ENCODE measurements at regions not wholly inside any gene's neighbourhood (a gene's known extent, or its start where the extent isn't known, plus 50 kb on each side); places are given as distances from the start of the nearest gene placed in this dataset.

- CTCF ChIA-PET: no interaction called here
- DNase-seq (ENCODE audit: low read depth, low spot score): no peak
- Histone ChIP-seq H3K4me3 (replicated peaks in 1 of 3; ENCODE audit: insufficient read depth in 1 of 3, low read depth in 1 of 3, low read length in 3 of 3) (no peak overlapping the region), H3K27me3 (ENCODE audit: control insufficient read depth in 2 of 2, insufficient read depth in 2 of 2, low read length in 2 of 2) (no peaks in the 10 kb centered on the region), H3K9me3 (replicated peaks; ENCODE audit: control insufficient read depth, insufficient read depth, low read length) (no peaks in the 10 kb centered on the region), H3K4me1 (ENCODE audit: control insufficient read depth, extremely low read depth, insufficient read depth, low read length) (no peaks in the 10 kb centered on the region), H3K9me1 (replicated peaks; ENCODE audit: control insufficient read depth, extremely low read depth, insufficient read depth, low read length) (no peaks in the 10 kb centered on the region), H3K79me2 (ENCODE audit: control insufficient read depth, insufficient read depth, low read length) (no peaks in the 10 kb centered on the region), H2AFZ (ENCODE audit: low read depth, low read length) (no peak overlapping the region), H3K36me3 (ENCODE audit: control insufficient read depth in 2 of 2, extremely low read depth in 1 of 2, insufficient read depth in 2 of 2, low read length in 2 of 2) (no peaks in the 10 kb centered on the region), H4K20me1 (replicated peaks; ENCODE audit: control insufficient read depth, extremely low read depth, insufficient read depth, low read length) (no peaks in the 10 kb centered on the region), H3K9ac (replicated peaks; ENCODE audit: extremely low read depth, insufficient read depth, low read length) (no peak overlapping the region), H3K27ac (ENCODE audit: insufficient read depth, low read depth, low read length) (no peak overlapping the region), H3K4me2 (ENCODE audit: insufficient read depth, low read length) (no peak overlapping the region)
- BruUV-seq (replicated peaks): no TSS peak
- dilution Hi-C loops (cut with MboI; ENCODE audit: extremely low pct_ligation_motif_present, low sequenced_read_pairs) (no loop called here), intact Hi-C loops (cut with micrococcal nuclease) (no loop called here)
- POLR2A ChIA-PET: no interaction called here
- FAIRE-seq: no peak
- TF ChIP-seq FOS (IDR thresholded peaks at IDR 0.05; ENCODE audit: borderline replicate concordance, insufficient read depth, low read length) (no peak), POLR2AphosphoS5 (IDR thresholded peaks at IDR 0.05; ENCODE audit: insufficient read depth, low read depth, low read length) (no peak), JUN (IDR thresholded peaks at IDR 0.05; ENCODE audit: borderline replicate concordance, insufficient read depth, insufficient read length, low read depth) (no peak), POLR2A (IDR thresholded peaks at IDR 0.05; ENCODE audit: low read depth, low read length) (no peak), MAX (IDR thresholded peaks at IDR 0.05; ENCODE audit: insufficient read depth, insufficient read length) (no peak), EZH2 (IDR thresholded peaks at IDR 0.05; ENCODE audit: borderline replicate concordance, low read depth, low read length, severe bottlenecking) (no peak), GATA2 (IDR thresholded peaks at IDR 0.05; ENCODE audit: insufficient read depth, insufficient read length, low read depth, low read length) (no peak), MYC (IDR thresholded peaks at IDR 0.05; ENCODE audit: low read depth, low read length) (no peak)
- TF ChIP-seq, protein P1, sequence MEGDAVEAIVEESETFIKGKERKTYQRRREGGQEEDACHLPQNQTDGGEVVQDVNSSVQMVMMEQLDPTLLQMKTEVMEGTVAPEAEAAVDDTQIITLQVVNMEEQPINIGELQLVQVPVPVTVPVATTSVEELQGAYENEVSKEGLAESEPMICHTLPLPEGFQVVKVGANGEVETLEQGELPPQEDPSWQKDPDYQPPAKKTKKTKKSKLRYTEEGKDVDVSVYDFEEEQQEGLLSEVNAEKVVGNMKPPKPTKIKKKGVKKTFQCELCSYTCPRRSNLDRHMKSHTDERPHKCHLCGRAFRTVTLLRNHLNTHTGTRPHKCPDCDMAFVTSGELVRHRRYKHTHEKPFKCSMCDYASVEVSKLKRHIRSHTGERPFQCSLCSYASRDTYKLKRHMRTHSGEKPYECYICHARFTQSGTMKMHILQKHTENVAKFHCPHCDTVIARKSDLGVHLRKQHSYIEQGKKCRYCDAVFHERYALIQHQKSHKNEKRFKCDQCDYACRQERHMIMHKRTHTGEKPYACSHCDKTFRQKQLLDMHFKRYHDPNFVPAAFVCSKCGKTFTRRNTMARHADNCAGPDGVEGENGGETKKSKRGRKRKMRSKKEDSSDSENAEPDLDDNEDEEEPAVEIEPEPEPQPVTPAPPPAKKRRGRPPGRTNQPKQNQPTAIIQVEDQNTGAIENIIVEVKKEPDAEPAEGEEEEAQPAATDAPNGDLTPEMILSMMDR (IDR thresholded peaks at IDR 0.05; ENCODE audit: extremely low read depth in 1 of 2, insufficient read depth in 1 of 2, low read depth in 1 of 2, low read length in 2 of 2): no peak
These were observed 918.1 kb upstream of the TMPRSS15 start for GRCh38 chr21:19321688-19322087.

Data from endothelial cell of umbilical vein (primary cell).